Adrenal gland (tissue), 5 donors: ENCODE measurements at regions not wholly inside any gene's neighbourhood (a gene's known extent, or its start where the extent isn't known, plus 50 kb on each side); places are given as distances from the start of the nearest gene placed in this dataset.

Source experiments
- POLR2A ChIP-seq, 2 donors: fragments of 450-650 bp; IDR thresholded peaks; one replicate each; pipeline ENCODE4 v1.6.1; 2017; ENCODE audit warnings: antibody characterized with exemption in 2 of 2, mild to moderate bottlenecking in 2 of 2, moderate library complexity in 1 of 2
- TF ChIP-seq, protein P1 (sequence below), 6 experiments: fragments of 450-650 bp in 4 of 6; fragments of 200-600 bp in 2 of 6; sonication (generic) in 1 of 6; IDR thresholded peaks; 1 replicate in 5 of 6; 2 replicates in 1 of 6; pipeline versions ENCODE4 v1.5.1 to v1.8.0; 2016 to 2021; ENCODE audit warnings: antibody characterized with exemption in 6 of 6, mild to moderate bottlenecking in 2 of 6, moderate library complexity in 1 of 6
- donor health status: DM: no; HTN: no; CAD: no.

- TF ChIP-seq, protein P1, sequence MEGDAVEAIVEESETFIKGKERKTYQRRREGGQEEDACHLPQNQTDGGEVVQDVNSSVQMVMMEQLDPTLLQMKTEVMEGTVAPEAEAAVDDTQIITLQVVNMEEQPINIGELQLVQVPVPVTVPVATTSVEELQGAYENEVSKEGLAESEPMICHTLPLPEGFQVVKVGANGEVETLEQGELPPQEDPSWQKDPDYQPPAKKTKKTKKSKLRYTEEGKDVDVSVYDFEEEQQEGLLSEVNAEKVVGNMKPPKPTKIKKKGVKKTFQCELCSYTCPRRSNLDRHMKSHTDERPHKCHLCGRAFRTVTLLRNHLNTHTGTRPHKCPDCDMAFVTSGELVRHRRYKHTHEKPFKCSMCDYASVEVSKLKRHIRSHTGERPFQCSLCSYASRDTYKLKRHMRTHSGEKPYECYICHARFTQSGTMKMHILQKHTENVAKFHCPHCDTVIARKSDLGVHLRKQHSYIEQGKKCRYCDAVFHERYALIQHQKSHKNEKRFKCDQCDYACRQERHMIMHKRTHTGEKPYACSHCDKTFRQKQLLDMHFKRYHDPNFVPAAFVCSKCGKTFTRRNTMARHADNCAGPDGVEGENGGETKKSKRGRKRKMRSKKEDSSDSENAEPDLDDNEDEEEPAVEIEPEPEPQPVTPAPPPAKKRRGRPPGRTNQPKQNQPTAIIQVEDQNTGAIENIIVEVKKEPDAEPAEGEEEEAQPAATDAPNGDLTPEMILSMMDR (IDR thresholded peaks at IDR 0.05): no peak
- no peak for TF ChIP-seq POLR2A (IDR thresholded peaks at IDR 0.05)
Measured at GRCh38 chr2:5951471-5951870, 259.3 kb downstream of the SOX11 start.
